ENCODE measurements at regions not wholly inside any gene's neighbourhood (a gene's known extent, or its start where the extent isn't known, plus 50 kb on each side); places are given as distances from the start of the nearest gene placed in this dataset.

- TF ChIP-seq, protein P1, sequence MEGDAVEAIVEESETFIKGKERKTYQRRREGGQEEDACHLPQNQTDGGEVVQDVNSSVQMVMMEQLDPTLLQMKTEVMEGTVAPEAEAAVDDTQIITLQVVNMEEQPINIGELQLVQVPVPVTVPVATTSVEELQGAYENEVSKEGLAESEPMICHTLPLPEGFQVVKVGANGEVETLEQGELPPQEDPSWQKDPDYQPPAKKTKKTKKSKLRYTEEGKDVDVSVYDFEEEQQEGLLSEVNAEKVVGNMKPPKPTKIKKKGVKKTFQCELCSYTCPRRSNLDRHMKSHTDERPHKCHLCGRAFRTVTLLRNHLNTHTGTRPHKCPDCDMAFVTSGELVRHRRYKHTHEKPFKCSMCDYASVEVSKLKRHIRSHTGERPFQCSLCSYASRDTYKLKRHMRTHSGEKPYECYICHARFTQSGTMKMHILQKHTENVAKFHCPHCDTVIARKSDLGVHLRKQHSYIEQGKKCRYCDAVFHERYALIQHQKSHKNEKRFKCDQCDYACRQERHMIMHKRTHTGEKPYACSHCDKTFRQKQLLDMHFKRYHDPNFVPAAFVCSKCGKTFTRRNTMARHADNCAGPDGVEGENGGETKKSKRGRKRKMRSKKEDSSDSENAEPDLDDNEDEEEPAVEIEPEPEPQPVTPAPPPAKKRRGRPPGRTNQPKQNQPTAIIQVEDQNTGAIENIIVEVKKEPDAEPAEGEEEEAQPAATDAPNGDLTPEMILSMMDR (IDR thresholded peaks at IDR 0.05 in 8 of 11, conservative IDR thresholded peaks at IDR 0.05 in 3 of 11), result no peak
- no peak for TF ChIP-seq POLR2AphosphoS5 (IDR thresholded peaks at IDR 0.05)
- TF ChIP-seq POLR2A (IDR thresholded peaks at IDR 0.05), result no peak
These were observed 133.3 kb downstream of the MGAT5B start for GRCh38 chr17:77001487-77001886.
